ENCODE measurements at regions not wholly inside any gene's neighbourhood (a gene's known extent, or its start where the extent isn't known, plus 50 kb on each side); places are given as distances from the start of the nearest gene placed in this dataset.

GRCh38 chr2:102081606-102082005, 60.9 kb upstream of the IL1R1 start:
- ChIA-PET CTCF (no interaction called here), POLR2A (ENCODE audit: unreplicated experiment) (no interaction called here)
- TF ChIP-seq CTCF (conservative IDR thresholded peaks at IDR 0.05; ENCODE audit: low read depth, low read length) (no peak), EZH2phosphoT487 (IDR thresholded peaks at IDR 0.05; ENCODE audit: borderline replicate concordance, low read length) (no peak), EZH2 (IDR thresholded peaks at IDR 0.05; ENCODE audit: low read length, unreplicated experiment) (no peak)
- Histone ChIP-seq H3K27ac (ENCODE audit: low read length) (no peak overlapping the region), H3K36me3 (ENCODE audit: low read depth, low read length) (no peaks in the 10 kb centered on the region), H3K9me3 (ENCODE audit: low read length) (no peaks in the 10 kb centered on the region), H4K20me1 (ENCODE audit: low read length) (no peaks in the 10 kb centered on the region), H3K79me2 (ENCODE audit: low read length) (no peaks in the 10 kb centered on the region), H3K4me3 (ENCODE audit: low read length) (no peak overlapping the region), H3K27me3 (ENCODE audit: low read length) (no peaks in the 10 kb centered on the region), H2AFZ (ENCODE audit: low read length) (no peak overlapping the region), H3K9me2 (replicated peaks; ENCODE audit: low read length) (no peaks in the 10 kb centered on the region), H3K9ac (ENCODE audit: low read length) (no peak overlapping the region), H3K4me2 (ENCODE audit: low read length) (no peak overlapping the region), H3K4me1 (ENCODE audit: insufficient read depth, low read length) (peaks cover 11% of the 10 kb centered on the region), H3F3A (ENCODE audit: low read length, unreplicated experiment) (no peaks in the 10 kb centered on the region)
- no TSS peak for BruUV-seq (replicated peaks)
- ATAC-seq: no peak
- intact Hi-C loops (cut with micrococcal nuclease): no loop called here
- no peak for DNase-seq

- H3K9ac ChIP-seq (ENCODE audit: low read length): no peak overlapping the region
Measured at GRCh38 chr2:102082571-102083392, 59.8 kb upstream of the IL1R1 start.

More at GRCh38 chr2:102082571-102083392, 59.8 kb upstream of the IL1R1 start:
- Histone ChIP-seq H3K9me2 (replicated peaks; ENCODE audit: low read length) (no peaks in the 10 kb centered on the region), H3K9me3 (ENCODE audit: low read length) (no peaks in the 10 kb centered on the region), H3F3A (ENCODE audit: low read length, unreplicated experiment) (no peaks in the 10 kb centered on the region), H2AFZ (ENCODE audit: low read length) (no peak overlapping the region), H3K79me2 (ENCODE audit: low read length) (no peaks in the 10 kb centered on the region), H3K27me3 (ENCODE audit: low read length) (no peaks in the 10 kb centered on the region), H3K36me3 (ENCODE audit: low read depth, low read length) (no peaks in the 10 kb centered on the region), H3K4me1 (ENCODE audit: insufficient read depth, low read length) (peaks cover 11% of the 10 kb centered on the region), H3K27ac (ENCODE audit: low read length) (no peak overlapping the region), H4K20me1 (ENCODE audit: low read length) (no peaks in the 10 kb centered on the region), H3K4me2 (ENCODE audit: low read length) (peak overlapping the region; percentile 26), H3K4me3 (ENCODE audit: low read length) (no peak overlapping the region)
- no TSS peak for BruUV-seq (replicated peaks)
- ChIA-PET POLR2A (ENCODE audit: unreplicated experiment) (interaction anchor here (0.5 kb wide), 1 partner anchor 59 kb away, joined by 4 read pairs; the partner anchor contains the start of gene IL1R1), CTCF (no interaction called here)
- intact Hi-C loops (cut with micrococcal nuclease): no loop called here
- TF ChIP-seq CTCF (conservative IDR thresholded peaks at IDR 0.05; ENCODE audit: low read depth, low read length) (no peak), EZH2 (IDR thresholded peaks at IDR 0.05; ENCODE audit: low read length, unreplicated experiment) (no peak), EZH2phosphoT487 (IDR thresholded peaks at IDR 0.05; ENCODE audit: borderline replicate concordance, low read length) (no peak)
- ATAC-seq (peak; percentile 31; the same call in 1 of the 2 replicates), DNase-seq (peak; percentile 56)

Data from PC-3 (cell line).